DOHH2 (cell line): ENCODE measurements at regions not wholly inside any gene's neighbourhood (a gene's known extent, or its start where the extent isn't known, plus 50 kb on each side); places are given as distances from the start of the nearest gene placed in this dataset.

Source experiments
- EZH2phosphoT487 ChIP-seq: fragments of 200-600 bp; sonication (generic); IDR thresholded peaks from 2 replicates; pipeline ENCODE4 v1.6.1; 2017; ENCODE audit warnings: borderline replicate concordance, mild to moderate bottlenecking, antibody characterized with exemption, low read length, moderate library complexity, mixed read lengths
- TF ChIP-seq, protein P1 (sequence below): fragments of 200-600 bp; sonication (generic); IDR thresholded peaks from one replicate; pipeline ENCODE4 v1.5.1; 2014; ENCODE audit warnings: antibody characterized with exemption, mild to moderate bottlenecking, low read depth, low read length; ENCODE audit not compliant: poor library complexity, severe bottlenecking

DNA sequence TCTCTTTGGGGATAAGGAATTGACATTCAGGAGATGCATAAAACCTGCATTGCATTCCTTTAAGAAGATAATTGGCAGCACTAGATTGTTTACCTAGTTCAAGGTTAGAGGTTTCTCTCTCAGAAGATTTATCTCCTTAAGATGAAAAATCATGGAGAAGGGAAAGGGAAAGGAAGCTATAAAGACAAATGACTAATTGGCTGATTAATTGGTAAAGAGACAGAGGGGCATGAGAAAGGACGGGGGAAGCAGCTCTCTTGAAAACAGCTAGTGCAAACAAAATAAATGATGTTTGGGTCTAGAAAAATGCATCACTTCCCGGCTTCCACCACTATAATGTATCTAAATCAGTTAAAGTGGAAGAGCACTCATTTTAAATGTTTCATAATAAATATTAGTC lies 941.2 kb downstream of the XPNPEP1 start:
- TF ChIP-seq, protein P1, sequence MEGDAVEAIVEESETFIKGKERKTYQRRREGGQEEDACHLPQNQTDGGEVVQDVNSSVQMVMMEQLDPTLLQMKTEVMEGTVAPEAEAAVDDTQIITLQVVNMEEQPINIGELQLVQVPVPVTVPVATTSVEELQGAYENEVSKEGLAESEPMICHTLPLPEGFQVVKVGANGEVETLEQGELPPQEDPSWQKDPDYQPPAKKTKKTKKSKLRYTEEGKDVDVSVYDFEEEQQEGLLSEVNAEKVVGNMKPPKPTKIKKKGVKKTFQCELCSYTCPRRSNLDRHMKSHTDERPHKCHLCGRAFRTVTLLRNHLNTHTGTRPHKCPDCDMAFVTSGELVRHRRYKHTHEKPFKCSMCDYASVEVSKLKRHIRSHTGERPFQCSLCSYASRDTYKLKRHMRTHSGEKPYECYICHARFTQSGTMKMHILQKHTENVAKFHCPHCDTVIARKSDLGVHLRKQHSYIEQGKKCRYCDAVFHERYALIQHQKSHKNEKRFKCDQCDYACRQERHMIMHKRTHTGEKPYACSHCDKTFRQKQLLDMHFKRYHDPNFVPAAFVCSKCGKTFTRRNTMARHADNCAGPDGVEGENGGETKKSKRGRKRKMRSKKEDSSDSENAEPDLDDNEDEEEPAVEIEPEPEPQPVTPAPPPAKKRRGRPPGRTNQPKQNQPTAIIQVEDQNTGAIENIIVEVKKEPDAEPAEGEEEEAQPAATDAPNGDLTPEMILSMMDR: no peak
- TF ChIP-seq EZH2phosphoT487: no peak
